HFFc6 (cell line): ENCODE measurements at regions not wholly inside any gene's neighbourhood (a gene's known extent, or its start where the extent isn't known, plus 50 kb on each side); places are given as distances from the start of the nearest gene placed in this dataset.

Experiments used
- DNase-seq: peaks from one replicate; pipeline ENCODE4 v3.0.0-alpha.2; 2018
- H3K27ac Mint-ChIP-seq: 2 replicates; pipeline ENCODE4 v1.8.0; 2020; ENCODE audit warnings: mild to moderate bottlenecking, mixed read lengths
- H3K27me3 Mint-ChIP-seq: 2 replicates; pipeline ENCODE4 v1.8.0; 2021; ENCODE audit warnings: mild to moderate bottlenecking, moderate library complexity, mixed read lengths; ENCODE audit not compliant: insufficient read depth
- H3K36me3 Mint-ChIP-seq: 2 replicates; pipeline ENCODE4 v1.8.0; 2021; ENCODE audit warnings: low read depth, mixed read lengths
- H3K4me1 Mint-ChIP-seq: 2 replicates; pipeline ENCODE4 v1.8.0; 2020; ENCODE audit warnings: low read depth, mixed read lengths
- H3K4me3 Mint-ChIP-seq: 2 replicates; pipeline ENCODE4 v1.8.0; 2020; ENCODE audit warnings: mild to moderate bottlenecking, moderate library complexity, mixed read lengths
- H3K9me3 Mint-ChIP-seq: 2 replicates; pipeline ENCODE4 v1.8.0; 2020; ENCODE audit warnings: mild to moderate bottlenecking, mixed read lengths
- CTCF ChIP-seq: fragments of 200-600 bp; sonication (generic); IDR thresholded peaks from 2 replicates; pipeline ENCODE4 v1.5.0; 2021; ENCODE audit warnings: antibody characterized with exemption, mild to moderate bottlenecking

DNA sequence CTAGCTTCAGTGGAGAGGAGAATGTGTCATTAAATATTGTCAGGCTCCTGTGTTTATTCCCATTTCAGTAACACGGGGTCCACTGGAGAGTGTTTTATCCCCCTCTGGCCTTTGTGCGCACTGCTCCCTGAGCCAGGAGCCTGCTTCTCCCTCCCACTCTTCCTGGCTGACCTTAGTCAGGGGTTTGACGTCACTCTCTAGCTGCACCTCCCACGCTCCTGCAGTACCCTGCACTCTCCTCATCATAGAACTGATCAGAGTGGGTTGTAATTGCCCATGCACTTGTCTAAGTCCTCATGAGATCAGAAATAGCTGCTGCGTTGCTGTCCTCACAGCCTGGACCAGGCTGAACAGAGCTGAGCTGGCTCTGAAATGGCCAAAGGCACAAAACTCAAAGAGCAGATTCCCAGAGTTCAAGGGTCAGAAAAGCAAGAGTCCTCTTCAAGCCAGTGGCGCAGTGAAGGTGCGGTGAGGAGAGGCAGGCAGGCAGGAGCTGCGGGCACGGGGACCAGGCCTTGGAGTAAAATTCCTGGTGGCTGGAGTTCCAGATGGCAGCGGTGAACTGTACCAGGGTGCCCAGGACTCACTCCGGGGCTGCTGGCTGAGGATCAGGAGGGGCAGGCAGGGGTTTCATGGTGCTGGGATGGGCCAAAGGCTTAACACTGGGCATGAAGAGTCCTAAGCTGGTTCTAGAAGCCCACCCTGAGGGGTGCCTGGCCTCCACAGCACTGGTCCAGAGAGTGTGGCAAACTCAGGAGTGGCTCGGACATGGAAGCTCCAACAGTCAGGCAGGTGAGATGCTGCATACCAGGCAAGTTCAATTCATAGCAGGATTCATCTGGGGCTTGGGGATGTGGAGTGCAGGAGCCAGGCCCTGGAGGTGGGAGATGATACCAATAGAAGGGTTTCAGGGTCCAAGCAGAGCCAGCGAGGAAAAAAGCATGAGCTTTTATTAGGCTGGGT is 170.9 kb downstream of the SCP2D1 start:
- H3K36me3 Mint-ChIP-seq, result peaks cover 12% of the 10 kb centered on the region
- no peak overlapping the region for H3K4me3 Mint-ChIP-seq
- H3K4me1 Mint-ChIP-seq, result no peaks in the 10 kb centered on the region
- H3K9me3 Mint-ChIP-seq, result peaks cover 51% of the 10 kb centered on the region
- no peaks in the 10 kb centered on the region; the same call in 1 of the 2 replicates for H3K27me3 Mint-ChIP-seq
- TF ChIP-seq CTCF, result no peak
- no peak for DNase-seq
- H3K27ac Mint-ChIP-seq, result no peak overlapping the region

GRCh38 chr20:18985551-18985950 is 172.0 kb downstream of the SCP2D1 start:
- peaks cover 12% of the 10 kb centered on the region for H3K36me3 Mint-ChIP-seq
- H3K27me3 Mint-ChIP-seq, result no peaks in the 10 kb centered on the region; the same call in 1 of the 2 replicates
- no peak for DNase-seq
- no peaks in the 10 kb centered on the region for H3K4me1 Mint-ChIP-seq
- peaks cover 51% of the 10 kb centered on the region for H3K9me3 Mint-ChIP-seq
- TF ChIP-seq CTCF, result no peak
- no peak overlapping the region for H3K4me3 Mint-ChIP-seq
- no peak overlapping the region for H3K27ac Mint-ChIP-seq

DNA sequence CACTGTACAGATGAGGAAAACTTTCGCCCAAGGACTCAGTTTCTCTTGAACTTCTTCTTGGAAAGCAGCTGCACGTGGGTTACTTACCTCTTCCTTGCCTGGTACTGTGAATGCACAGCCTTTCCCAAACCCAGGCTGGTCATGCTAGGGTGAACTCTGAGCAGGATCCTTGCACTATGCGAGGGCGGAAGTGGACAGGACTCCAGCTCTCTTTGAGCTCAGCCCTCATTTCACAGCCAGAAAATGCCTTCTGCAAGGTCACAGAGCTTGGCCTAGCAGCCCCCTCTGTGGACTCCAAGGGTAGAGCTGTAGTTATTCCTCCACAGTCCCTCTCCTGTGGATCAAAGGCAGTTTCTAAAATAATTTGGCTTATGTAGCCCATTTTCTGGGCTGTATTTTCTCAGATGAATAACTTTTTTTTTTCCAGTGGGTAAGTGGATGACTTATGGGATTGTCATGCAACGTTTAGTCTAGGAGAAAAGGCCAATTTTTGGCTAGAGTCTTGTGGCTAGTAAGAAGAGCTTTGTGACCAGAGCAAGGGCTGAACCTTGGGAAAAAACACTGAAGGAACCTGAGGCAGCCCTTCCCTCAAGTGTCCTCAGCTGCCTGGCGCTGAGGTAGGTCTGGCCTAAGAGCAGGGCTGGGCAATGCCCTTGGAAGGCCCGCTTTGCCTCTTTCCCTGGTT is 172.7 kb downstream of the SCP2D1 start:
- no peaks in the 10 kb centered on the region for H3K27me3 Mint-ChIP-seq
- no peak for DNase-seq
- H3K9me3 Mint-ChIP-seq, result peaks cover 44% of the 10 kb centered on the region
- H3K36me3 Mint-ChIP-seq, result peaks cover 12% of the 10 kb centered on the region
- no peak for TF ChIP-seq CTCF
- H3K27ac Mint-ChIP-seq, result no peak overlapping the region
- H3K4me3 Mint-ChIP-seq, result no peak overlapping the region
- no peaks in the 10 kb centered on the region for H3K4me1 Mint-ChIP-seq

DNA sequence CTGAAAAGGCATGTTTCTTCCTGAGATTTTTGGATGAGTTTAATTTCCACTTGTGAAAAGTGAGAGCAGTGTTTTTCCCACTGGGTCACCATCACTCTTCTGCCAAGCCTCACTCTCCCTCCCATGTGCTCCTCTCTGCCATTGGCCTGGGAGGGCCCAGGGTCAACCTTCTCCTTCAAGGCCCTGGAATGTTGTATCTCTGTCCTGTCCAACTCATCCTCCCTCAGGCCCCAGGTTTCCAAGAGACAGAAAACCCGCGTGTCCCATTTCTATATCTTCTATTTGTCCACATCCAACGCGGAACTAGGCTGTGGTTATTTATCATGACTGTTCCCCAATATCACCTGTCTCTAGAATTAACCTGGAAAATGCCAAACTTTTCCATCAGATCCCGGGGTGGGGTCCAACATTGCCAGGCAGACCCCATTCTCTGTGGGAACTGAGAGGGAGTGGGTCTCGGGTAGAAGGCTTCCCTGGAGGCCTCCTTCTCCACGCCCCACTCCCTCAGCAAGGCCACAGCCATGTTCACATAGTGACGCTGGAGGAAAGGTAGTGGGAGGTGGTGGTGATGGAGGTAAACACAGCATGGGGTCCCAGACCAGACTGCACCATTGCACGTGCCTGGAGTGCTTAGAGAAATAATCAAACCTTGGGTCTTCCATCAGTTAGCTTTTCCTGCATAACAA is 173.5 kb downstream of the SCP2D1 start:
- peaks cover 12% of the 10 kb centered on the region for H3K36me3 Mint-ChIP-seq
- DNase-seq, result no peak
- H3K27me3 Mint-ChIP-seq, result no peaks in the 10 kb centered on the region
- TF ChIP-seq CTCF, result no peak
- H3K4me1 Mint-ChIP-seq, result no peaks in the 10 kb centered on the region
- H3K9me3 Mint-ChIP-seq, result peaks cover 41% of the 10 kb centered on the region
- no peak overlapping the region for H3K4me3 Mint-ChIP-seq
- H3K27ac Mint-ChIP-seq, result no peak overlapping the region

GRCh38 chr20:18987781-18988360 is 174.3 kb downstream of the SCP2D1 start:
- H3K4me1 Mint-ChIP-seq, result no peaks in the 10 kb centered on the region
- H3K4me3 Mint-ChIP-seq, result no peak overlapping the region
- TF ChIP-seq CTCF, result no peak
- DNase-seq, result no peak
- no peak overlapping the region for H3K27ac Mint-ChIP-seq
- H3K9me3 Mint-ChIP-seq, result peaks cover 40% of the 10 kb centered on the region
- H3K27me3 Mint-ChIP-seq, result peaks cover 1% of the 10 kb centered on the region; the same call in 1 of the 2 replicates
- H3K36me3 Mint-ChIP-seq, result peaks cover 9% of the 10 kb centered on the region
